SJCRH30 (cell line): ENCODE measurements at regions not wholly inside any gene's neighbourhood (a gene's known extent, or its start where the extent isn't known, plus 50 kb on each side); places are given as distances from the start of the nearest gene placed in this dataset.

Source experiments
- DNase-seq, 2 experiments: peaks; one replicate each; pipeline ENCODE4 v3.0.0-alpha.2; 2015 to 2020
- H3K27ac ChIP-seq: fragments of 250-450 bp; sonication (Bioruptor Pico); 2 replicates; pipeline ENCODE4 v1.5.1; 2020; ENCODE audit warnings: mild to moderate bottlenecking, moderate library complexity
- H3K27me3 ChIP-seq: fragments of 250-450 bp; sonication (Bioruptor Pico); 2 replicates; pipeline ENCODE4 v1.5.1; 2020; ENCODE audit warnings: mild to moderate bottlenecking, moderate library complexity
- H3K36me3 ChIP-seq: fragments of 250-450 bp; sonication (Bioruptor Pico); 2 replicates; pipeline ENCODE4 v1.5.1; 2020; ENCODE audit warnings: mild to moderate bottlenecking, moderate library complexity
- H3K4me1 ChIP-seq: fragments of 250-450 bp; sonication (Bioruptor Pico); 2 replicates; pipeline ENCODE4 v1.5.1; 2020; ENCODE audit warnings: mild to moderate bottlenecking, moderate library complexity
- H3K4me3 ChIP-seq: fragments of 250-450 bp; sonication (Bioruptor Pico); 2 replicates; pipeline ENCODE4 v1.5.1; 2020; ENCODE audit warnings: mild to moderate bottlenecking, moderate library complexity
- H3K9me3 ChIP-seq: fragments of 250-450 bp; sonication (Bioruptor Pico); replicated peaks from 2 replicates; pipeline ENCODE4 v1.5.1; 2020; ENCODE audit warnings: mild to moderate bottlenecking, moderate library complexity

DNA sequence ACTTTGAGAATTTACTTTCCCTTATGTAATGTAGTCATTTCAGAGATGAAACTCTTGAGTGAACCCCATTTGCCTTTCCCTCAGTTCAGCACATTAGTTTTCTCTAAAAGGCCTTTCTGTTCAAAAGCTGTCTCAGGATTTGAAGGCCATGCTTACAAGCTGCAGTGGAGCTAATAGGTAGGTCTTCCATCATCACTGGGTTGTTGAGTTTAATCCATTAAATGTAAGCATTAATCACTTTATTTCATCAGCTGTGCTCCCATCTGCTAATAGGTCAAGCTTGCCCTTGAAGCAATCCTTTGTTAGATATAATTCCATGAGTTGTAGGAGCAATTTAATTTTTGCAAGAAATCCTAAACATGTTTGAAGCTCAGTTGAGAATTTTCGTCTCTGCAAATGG, 422.2 kb upstream of the ZP4 start:
- Histone ChIP-seq H3K36me3 (no peaks in the 10 kb centered on the region), H3K27me3 (no peaks in the 10 kb centered on the region), H3K9me3 (no peaks in the 10 kb centered on the region), H3K4me1 (no peaks in the 10 kb centered on the region), H3K27ac (no peak overlapping the region), H3K4me3 (no peak overlapping the region)
- no peak for DNase-seq

DNA sequence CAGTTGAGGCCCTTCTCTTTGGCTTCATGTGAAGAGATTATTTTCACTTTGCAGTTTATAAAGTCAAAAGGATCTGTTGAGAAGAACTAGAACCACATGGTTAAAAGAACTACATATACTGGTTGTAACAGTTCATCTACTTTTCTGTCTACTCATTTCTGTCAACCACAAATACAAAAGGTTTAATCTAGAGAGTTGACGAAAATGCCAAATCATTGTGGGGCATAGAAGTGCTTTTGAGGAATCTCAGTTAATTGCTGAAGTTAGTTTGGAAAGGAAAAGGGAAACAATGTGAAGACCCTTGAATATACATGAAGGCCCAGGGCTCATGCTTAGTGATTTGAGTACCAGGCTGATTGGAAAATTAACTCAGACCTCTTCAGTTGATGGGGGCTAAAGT, 415.7 kb upstream of the ZP4 start:
- Histone ChIP-seq H3K36me3 (no peaks in the 10 kb centered on the region), H3K9me3 (no peaks in the 10 kb centered on the region), H3K27ac (no peak overlapping the region), H3K27me3 (no peaks in the 10 kb centered on the region), H3K4me1 (no peaks in the 10 kb centered on the region), H3K4me3 (no peak overlapping the region)
- DNase-seq = no peak

DNA sequence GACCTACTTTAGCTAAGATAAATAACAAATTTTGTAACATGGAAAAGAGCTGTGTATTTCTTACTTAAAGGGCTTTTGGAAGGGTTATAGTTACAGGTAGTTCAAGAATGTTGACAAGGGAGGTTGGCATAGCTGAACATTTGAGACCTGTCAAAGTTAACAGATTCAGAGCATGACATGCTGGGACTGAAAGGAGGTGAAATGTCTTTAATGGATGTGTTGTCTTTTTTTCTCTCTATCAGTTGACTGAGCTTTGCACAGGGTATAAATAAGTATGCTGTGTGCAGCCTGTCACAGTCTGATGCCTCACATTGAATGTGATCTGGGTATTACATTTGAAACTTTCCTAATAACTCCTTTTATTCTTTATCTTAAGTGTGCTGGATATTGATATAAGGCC, 411.9 kb upstream of the ZP4 start:
- no peaks in the 10 kb centered on the region for H3K27me3 ChIP-seq
- no peaks in the 10 kb centered on the region for H3K4me1 ChIP-seq
- no peak for DNase-seq
- no peaks in the 10 kb centered on the region for H3K36me3 ChIP-seq
- H3K9me3 ChIP-seq = no peaks in the 10 kb centered on the region
- no peak overlapping the region for H3K27ac ChIP-seq
- no peak overlapping the region for H3K4me3 ChIP-seq

DNA sequence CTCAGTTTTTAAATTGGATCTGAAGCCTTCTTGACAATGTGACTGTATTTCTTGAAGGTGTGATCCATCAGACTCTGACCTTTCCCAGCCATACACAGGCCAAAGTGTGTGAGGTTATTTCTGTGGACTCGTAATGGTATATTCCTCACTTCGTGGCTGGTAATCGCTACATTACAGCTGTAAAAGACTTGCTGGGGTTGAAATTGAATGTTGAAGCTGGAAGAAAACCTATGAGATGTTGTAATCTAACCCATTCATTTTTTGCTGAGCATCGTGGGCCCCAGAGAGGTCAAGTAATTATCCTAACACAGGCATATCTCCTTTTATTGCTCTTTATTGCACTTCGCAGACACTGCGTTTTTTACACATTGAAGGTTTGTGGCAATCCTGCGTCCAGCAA, 405.6 kb upstream of the ZP4 start:
- Histone ChIP-seq H3K27me3 (no peaks in the 10 kb centered on the region), H3K4me3 (no peak overlapping the region), H3K36me3 (no peaks in the 10 kb centered on the region), H3K27ac (no peak overlapping the region), H3K9me3 (no peaks in the 10 kb centered on the region), H3K4me1 (no peaks in the 10 kb centered on the region)
- DNase-seq = no peak

DNA sequence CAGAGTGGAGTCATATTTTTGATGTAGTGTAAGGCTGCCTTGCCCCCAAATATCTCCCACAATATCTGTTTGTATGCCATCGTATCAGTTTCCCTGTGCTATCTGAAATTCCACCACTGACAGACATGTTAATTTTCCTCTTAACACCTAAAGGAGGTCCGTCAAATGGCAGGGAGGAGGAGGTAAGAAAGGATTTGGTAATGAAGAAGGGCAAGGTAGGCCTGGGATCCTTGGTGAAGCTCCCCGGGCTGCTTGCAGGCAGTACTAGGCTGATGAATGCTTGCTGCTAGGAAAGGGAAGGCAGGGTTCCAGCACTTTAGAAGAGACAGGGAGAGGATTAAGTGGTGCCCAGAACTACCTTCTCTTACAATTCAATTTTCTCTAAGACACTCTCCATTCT, 402.4 kb upstream of the ZP4 start:
- no peaks in the 10 kb centered on the region for H3K4me1 ChIP-seq
- no peak for DNase-seq
- H3K27me3 ChIP-seq = no peaks in the 10 kb centered on the region
- H3K27ac ChIP-seq = no peak overlapping the region
- H3K9me3 ChIP-seq = no peaks in the 10 kb centered on the region
- H3K4me3 ChIP-seq = no peak overlapping the region
- H3K36me3 ChIP-seq = no peaks in the 10 kb centered on the region

DNA sequence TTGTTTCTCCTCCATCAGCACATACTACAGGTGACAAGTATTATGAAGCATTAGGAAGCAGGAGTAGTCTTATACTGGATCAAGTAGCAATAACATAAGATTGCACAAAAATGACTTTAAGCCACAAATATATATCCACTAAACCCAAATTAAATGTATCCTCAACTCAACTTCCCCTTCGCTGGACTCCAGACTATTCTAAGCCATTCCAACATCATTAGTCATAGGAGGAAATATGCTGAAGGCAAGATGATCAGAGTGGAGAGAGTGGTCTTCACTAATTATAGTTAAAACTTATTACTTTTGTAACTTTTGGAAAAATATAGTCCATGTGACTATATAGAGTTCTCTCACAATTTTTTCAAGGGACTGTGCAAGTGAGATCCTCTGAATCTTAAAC, 390.7 kb upstream of the ZP4 start:
- DNase-seq = no peak
- Histone ChIP-seq H3K36me3 (no peaks in the 10 kb centered on the region), H3K9me3 (no peaks in the 10 kb centered on the region), H3K4me3 (no peak overlapping the region), H3K27ac (no peak overlapping the region), H3K4me1 (no peaks in the 10 kb centered on the region), H3K27me3 (no peaks in the 10 kb centered on the region)

DNA sequence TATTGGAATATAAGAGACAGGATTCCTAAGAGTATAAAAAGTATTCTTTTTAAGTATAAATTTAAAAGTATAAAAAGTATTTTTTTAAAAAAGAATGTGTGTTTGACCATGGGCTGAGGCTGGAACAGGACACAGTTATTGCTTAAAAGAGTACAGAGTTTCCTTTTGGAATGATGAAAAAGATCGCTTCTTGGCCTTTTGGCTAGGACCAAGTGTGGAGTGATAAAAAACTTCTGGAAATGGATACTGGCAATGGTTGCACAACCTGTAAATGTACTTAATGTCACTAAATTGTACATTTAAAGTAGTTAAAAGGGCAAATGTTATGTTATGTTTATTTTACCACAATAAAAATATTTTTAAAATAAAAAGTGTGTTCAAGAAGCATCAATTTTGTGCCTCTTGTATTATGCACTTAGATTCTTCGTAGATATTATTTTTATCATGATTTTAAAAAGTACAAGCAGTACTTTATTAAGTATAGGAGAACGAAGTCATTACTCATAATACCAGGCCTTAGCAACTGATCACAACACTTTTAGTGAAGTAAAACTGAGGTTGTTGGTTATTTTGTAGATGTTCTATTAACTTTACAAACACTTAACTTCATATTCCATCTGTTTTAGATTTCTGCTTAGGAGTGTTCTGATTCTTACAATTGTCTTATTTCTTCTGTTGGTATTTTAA, 389.1 kb upstream of the ZP4 start:
- Histone ChIP-seq H3K4me3 (no peak overlapping the region), H3K4me1 (no peaks in the 10 kb centered on the region), H3K27me3 (no peaks in the 10 kb centered on the region), H3K36me3 (no peaks in the 10 kb centered on the region), H3K27ac (no peak overlapping the region), H3K9me3 (no peaks in the 10 kb centered on the region)
- DNase-seq = no peak

DNA sequence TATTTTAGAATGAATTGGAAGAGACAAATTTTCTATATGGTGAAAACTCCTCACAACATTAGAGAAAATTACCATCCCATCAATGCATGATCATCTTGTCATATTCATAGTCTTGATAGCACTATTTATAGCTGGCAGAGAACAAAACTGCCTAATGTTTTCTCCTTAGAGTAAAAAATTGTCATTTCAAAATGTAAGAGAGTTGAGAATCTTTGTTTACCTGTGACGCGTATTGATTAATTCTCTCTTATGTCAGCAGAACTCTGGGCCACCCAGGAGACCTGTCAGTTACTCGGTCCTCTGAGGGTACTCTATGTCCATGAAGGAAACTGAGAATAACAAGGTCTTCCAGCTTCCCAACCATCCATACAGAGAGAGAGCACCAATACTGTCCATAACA, 381.4 kb upstream of the ZP4 start:
- H3K9me3 ChIP-seq = no peaks in the 10 kb centered on the region
- no peak overlapping the region for H3K27ac ChIP-seq
- H3K4me3 ChIP-seq = no peak overlapping the region
- H3K27me3 ChIP-seq = no peaks in the 10 kb centered on the region
- no peaks in the 10 kb centered on the region for H3K36me3 ChIP-seq
- DNase-seq = no peak
- H3K4me1 ChIP-seq = no peaks in the 10 kb centered on the region

DNA sequence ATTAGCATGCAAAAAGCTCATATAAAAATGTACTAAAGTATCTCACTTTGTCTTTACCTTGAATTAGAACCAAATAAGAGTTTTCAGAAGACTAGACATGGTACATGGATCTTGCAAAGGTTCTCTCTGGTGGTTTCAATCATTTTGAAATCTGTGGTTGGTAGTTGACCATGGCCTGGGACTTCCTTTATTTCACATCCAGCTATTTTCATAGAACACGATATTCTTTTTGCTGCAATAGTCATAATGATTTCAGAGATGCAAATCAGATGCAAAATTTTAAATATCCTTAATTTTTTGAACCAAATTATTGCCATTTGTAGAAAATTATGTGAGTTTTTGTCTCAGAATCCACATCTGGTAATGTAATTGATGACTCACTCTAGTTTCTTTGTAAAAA, 375.1 kb upstream of the ZP4 start:
- no peak overlapping the region for H3K27ac ChIP-seq
- no peaks in the 10 kb centered on the region for H3K27me3 ChIP-seq
- H3K9me3 ChIP-seq = no peaks in the 10 kb centered on the region
- no peaks in the 10 kb centered on the region for H3K4me1 ChIP-seq
- DNase-seq = no peak
- no peaks in the 10 kb centered on the region for H3K36me3 ChIP-seq
- H3K4me3 ChIP-seq = no peak overlapping the region

DNA sequence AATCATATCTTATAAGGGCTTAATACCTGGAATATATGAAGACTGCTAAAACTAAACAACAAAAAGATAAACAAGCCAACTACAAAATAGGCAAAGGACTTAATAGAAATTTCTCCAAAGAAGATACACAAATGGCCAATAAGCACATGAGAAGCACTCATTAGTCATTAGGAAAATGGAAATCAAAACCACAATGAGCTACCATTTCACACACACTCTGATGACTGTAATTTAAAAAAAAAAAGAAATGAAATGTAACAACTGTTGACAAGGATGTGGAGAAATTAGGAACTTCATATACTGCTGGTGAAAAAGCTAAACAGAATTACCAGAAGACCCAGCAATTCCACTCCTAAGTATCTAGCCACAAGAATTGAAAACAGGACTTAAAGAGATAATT, 374.2 kb upstream of the ZP4 start:
- Histone ChIP-seq H3K4me3 (no peak overlapping the region), H3K36me3 (no peaks in the 10 kb centered on the region), H3K4me1 (no peaks in the 10 kb centered on the region), H3K27me3 (no peaks in the 10 kb centered on the region), H3K27ac (no peak overlapping the region), H3K9me3 (no peaks in the 10 kb centered on the region)
- no peak for DNase-seq

DNA sequence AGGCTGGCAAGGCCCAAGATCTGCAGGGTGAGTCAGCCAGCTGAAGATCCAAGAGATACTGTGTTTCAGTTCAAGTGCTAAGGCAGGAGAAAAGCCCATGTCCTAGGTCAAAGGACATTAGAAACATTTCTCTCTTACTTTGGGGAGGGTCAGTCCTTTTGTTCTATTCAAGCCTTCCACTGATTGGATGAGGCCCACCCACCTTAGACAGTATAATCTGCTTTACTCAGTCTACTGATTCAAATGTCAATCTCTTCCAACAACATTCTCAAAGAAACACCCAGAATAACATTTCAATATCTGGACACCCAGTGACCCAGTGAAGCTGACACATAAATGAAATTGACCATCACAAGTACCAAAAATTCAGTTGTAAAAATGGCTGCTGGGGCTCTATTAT, 367.8 kb upstream of the ZP4 start:
- H3K36me3 ChIP-seq = no peaks in the 10 kb centered on the region

DNA sequence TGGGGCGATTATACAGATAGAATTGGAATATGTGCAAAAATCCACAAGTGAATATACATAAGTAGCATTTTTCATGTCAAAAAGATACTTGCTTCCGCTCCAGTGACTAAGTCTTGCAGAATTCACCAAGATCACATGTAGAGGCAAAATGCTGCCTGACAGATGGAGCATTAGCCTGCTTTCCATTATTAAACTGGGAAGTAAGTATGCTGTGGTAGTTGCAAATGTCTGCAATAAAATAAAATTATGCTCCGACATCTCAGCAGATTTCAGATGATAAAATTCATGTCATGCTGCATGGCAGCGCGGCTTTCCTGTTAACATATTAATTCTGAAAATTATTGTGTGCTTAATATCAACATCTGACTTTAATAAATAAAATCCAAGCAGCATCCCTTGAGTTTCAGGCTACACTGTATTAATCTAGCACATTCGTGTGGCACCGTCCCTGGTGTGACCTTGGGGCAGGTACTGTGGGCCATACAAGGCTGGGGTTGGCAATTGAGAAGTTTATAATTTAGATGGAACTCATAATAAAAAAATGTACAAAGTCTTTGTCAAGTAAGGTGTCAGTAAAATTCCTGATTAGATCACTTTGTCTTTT, 366.4 kb upstream of the ZP4 start:
- Histone ChIP-seq H3K4me3 (no peak overlapping the region), H3K27ac (no peak overlapping the region), H3K4me1 (no peaks in the 10 kb centered on the region), H3K27me3 (no peaks in the 10 kb centered on the region), H3K36me3 (no peaks in the 10 kb centered on the region), H3K9me3 (no peaks in the 10 kb centered on the region)
- no peak for DNase-seq

More for the DNA sequence above, 367.8 kb upstream of the ZP4 start:
- no peaks in the 10 kb centered on the region for H3K27me3 ChIP-seq
- no peak for DNase-seq
- H3K4me3 ChIP-seq = no peak overlapping the region
- no peak overlapping the region for H3K27ac ChIP-seq
- H3K4me1 ChIP-seq = no peaks in the 10 kb centered on the region
- no peaks in the 10 kb centered on the region for H3K9me3 ChIP-seq

DNA sequence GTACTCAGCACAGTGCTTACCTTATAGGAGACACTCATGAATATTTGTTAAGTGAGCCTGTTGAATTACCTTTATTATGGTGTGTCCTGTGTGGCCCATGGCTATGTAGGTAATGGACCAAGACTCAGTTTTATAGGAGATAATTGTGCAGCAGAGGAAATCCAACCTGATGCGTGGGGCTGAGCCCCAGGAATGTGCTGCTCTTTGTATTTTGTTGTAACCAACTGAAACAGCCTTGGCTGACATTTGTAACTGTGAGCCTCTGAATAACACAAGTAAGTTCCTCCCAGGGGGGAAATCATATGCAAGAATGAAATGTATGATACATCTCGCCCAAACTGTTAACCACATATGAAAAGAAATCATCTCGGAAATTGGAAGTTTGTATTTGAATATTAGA, 364.2 kb upstream of the ZP4 start:
- H3K4me3 ChIP-seq = no peak overlapping the region
- H3K27ac ChIP-seq = no peak overlapping the region
- H3K9me3 ChIP-seq = no peaks in the 10 kb centered on the region
- H3K4me1 ChIP-seq = no peaks in the 10 kb centered on the region
- DNase-seq = no peak
- H3K36me3 ChIP-seq = no peaks in the 10 kb centered on the region
- no peaks in the 10 kb centered on the region for H3K27me3 ChIP-seq

DNA sequence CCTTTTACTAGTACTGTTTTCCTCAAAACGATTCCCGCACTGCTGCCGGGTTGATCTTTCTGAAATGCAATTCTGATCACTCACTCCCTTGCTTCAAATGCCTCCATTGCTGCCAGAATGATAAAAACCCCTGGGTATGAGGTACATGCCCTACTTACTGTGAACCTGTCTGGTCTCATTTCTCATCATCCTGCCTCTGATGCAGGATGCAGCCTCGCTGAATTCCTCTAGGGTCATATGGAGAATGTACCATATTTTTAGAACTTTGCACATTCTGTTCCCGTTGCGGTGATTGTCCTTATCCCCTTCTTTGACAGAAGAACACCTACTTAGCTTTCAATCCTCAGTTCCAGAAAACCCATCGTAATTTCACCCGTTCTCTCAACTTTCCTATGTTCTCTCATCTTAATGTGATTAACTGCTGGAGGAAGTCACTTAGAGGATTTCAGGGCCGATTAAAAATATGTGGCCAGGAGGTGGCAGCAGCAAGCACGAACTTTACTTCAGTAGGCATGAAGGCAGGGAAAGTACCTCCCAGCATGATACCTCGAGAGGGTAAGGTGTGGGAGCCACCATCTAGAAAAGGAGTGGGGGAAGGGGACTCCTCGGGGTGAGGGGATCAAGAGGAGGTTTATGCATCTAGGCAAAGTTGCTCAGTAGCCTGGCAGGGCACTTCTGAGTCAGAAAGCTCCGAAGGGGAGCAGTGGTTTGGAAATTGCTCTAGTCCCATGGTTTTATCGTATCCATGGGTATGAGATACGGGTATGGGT, 361.5 kb upstream of the ZP4 start:
- Histone ChIP-seq H3K27me3 (no peaks in the 10 kb centered on the region), H3K4me3 (no peak overlapping the region), H3K27ac (no peak overlapping the region), H3K4me1 (no peaks in the 10 kb centered on the region), H3K36me3 (no peaks in the 10 kb centered on the region), H3K9me3 (no peaks in the 10 kb centered on the region)
- DNase-seq = peak; percentile 19 to 64

DNA sequence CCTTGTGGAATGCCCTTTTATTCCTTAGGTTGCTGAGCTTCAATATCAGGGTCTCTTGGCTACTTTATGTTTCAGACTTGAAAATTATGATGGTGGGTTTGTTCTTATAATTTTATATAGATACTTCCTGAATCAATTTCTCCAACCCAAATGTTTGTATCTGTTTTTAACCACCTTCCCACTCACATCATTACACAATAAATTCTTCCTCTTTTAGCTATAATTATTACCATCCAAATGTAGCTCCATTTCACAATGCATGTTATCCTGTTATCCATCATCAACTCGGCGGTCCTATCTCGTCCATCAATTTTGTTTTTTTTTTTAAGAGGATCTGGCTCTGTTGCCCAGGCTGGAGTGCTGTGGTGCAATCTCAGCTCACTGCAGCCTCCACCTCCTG, 357.6 kb upstream of the ZP4 start:
- no peak for DNase-seq
- Histone ChIP-seq H3K27ac (no peak overlapping the region), H3K36me3 (no peaks in the 10 kb centered on the region), H3K9me3 (no peaks in the 10 kb centered on the region), H3K27me3 (no peaks in the 10 kb centered on the region), H3K4me3 (no peak overlapping the region), H3K4me1 (no peaks in the 10 kb centered on the region)

DNA sequence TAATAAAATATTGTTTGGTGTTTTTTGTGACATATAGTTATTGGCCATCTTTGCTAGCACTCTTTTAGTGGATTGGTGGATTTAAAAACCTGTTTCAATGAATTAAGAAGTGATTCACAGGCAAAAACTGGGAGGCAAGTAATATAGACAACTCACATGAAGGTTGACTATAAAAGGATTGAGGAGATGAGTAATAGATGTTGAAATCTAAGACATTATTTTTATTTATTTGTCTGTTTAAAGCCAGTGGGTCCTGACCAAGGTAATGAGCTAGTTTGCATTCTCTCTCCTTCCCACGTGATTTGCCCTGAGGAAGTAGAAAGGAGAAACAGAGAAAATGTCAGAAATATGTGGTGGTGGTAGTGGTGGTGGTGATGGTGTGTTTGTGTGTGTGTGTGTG, 351.5 kb upstream of the ZP4 start:
- DNase-seq = no peak
- no peaks in the 10 kb centered on the region for H3K4me1 ChIP-seq
- H3K9me3 ChIP-seq = no peaks in the 10 kb centered on the region
- no peaks in the 10 kb centered on the region for H3K27me3 ChIP-seq
- H3K27ac ChIP-seq = no peak overlapping the region
- no peaks in the 10 kb centered on the region for H3K36me3 ChIP-seq
- no peak overlapping the region for H3K4me3 ChIP-seq
